T-helper 2 cell treated with Interferon-gamma antibody and Interleukin-4, amounts not matched to agents 5 μg/mL and 100 μg/mL, for 36 hours (primary cell): ENCODE measurements at regions not wholly inside any gene's neighbourhood (a gene's known extent, or its start where the extent isn't known, plus 50 kb on each side); places are given as distances from the start of the nearest gene placed in this dataset.
"Not testable (repeated sequence)": the region's sequence is repeated elsewhere in the genome, so short reads cannot be mapped to it uniquely, and the experiment has no call there.

Source experiments
- DNase-seq: peaks from one replicate; pipeline ENCODE4 v3.0.0; 2021; ENCODE audit warnings: low spot score
- H3K27ac Mint-ChIP-seq: one replicate; pipeline ENCODE4 v1.8.0; 2021; ENCODE audit warnings: mild to moderate bottlenecking, mixed read lengths
- H3K27me3 Mint-ChIP-seq: one replicate; pipeline ENCODE4 v1.8.0; 2021; ENCODE audit warnings: low read depth, mixed read lengths
- H3K36me3 Mint-ChIP-seq: one replicate; pipeline ENCODE4 v1.8.0; 2021; ENCODE audit warnings: low read depth, mixed read lengths
- H3K4me1 Mint-ChIP-seq: one replicate; pipeline ENCODE4 v1.8.0; 2021; ENCODE audit warnings: low read depth, mixed read lengths
- H3K4me3 Mint-ChIP-seq: one replicate; pipeline ENCODE4 v1.8.0; 2022; ENCODE audit warnings: mild to moderate bottlenecking, moderate library complexity, mixed read lengths
- H3K9me3 Mint-ChIP-seq: one replicate; pipeline ENCODE4 v1.8.0; 2021; ENCODE audit warnings: mixed read lengths

DNA sequence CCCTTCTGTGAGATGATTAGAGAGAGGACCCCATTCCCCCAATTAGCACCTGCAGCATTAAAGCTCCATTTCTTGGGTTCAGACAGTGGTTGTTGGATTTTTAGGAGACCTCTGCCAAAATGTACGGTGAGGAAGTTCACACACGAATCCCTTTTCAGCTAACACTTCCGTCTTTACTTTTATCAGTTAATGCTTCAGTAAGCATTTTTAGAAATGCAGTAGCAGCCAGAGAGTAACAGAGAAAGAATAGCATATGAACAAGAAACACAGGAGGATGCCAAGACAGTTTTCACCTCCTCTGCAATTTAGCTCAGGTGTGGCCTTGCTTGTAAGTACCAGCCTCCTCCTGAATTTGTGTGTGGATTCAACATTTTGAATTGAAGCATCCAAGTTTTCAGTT, 312.9 kb downstream of the ISL1 start:
- peaks cover 54% of the 10 kb centered on the region for H3K9me3 Mint-ChIP-seq
- no peak overlapping the region for H3K27ac Mint-ChIP-seq
- H3K36me3 Mint-ChIP-seq = no peaks in the 10 kb centered on the region
- no peak for DNase-seq
- H3K4me1 Mint-ChIP-seq = no peaks in the 10 kb centered on the region
- no peaks in the 10 kb centered on the region for H3K27me3 Mint-ChIP-seq
- no peak overlapping the region for H3K4me3 Mint-ChIP-seq

DNA sequence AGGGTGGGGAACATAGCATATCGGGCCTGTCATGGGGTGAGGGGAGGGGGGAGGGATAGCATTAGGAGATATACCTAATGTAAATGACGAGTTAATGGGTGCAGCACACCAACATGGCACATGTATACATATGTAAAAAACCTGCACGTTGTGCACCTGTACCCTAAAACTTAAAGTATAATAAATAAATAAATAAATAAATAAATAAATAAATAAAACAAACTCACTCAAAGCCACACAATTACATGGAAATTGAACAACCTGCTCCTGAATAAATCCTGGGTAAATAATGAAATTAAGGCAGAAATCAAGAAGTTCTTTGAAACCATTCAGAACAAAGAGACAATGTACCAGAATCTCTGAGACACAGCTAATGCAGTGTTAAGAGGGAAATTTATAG, 318.8 kb downstream of the ISL1 start:
- peaks cover 42% of the 10 kb centered on the region for H3K9me3 Mint-ChIP-seq
- not testable (repeated sequence) for H3K36me3 Mint-ChIP-seq, DNase-seq, H3K27ac Mint-ChIP-seq, H3K27me3 Mint-ChIP-seq, H3K4me1 Mint-ChIP-seq, H3K4me3 Mint-ChIP-seq

DNA sequence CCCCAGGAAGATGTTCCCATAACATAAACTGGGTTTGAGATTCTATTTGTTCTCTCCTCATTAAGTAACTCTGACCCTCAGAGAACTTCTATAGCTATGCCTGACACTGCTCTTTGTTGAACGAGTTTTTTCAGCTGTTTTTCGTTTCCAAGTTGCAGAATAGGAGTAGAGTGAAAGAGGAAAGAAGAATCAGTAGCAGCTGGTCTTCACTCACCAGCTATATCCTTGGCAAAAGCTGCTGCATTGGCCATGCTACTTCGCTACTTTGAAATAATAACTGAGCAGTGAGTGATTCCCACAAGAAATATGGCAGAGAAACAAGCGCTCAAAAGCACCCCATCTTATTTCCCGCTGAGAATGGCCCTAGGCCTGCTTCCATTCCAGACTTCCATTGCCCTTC, 329.0 kb downstream of the ISL1 start:
- DNase-seq = no peak
- Mint-ChIP-seq H3K36me3 (no peaks in the 10 kb centered on the region), H3K4me1 (no peaks in the 10 kb centered on the region), H3K27ac (no peak overlapping the region), H3K27me3 (no peaks in the 10 kb centered on the region), H3K4me3 (no peak overlapping the region), H3K9me3 (peaks cover 27% of the 10 kb centered on the region)

DNA sequence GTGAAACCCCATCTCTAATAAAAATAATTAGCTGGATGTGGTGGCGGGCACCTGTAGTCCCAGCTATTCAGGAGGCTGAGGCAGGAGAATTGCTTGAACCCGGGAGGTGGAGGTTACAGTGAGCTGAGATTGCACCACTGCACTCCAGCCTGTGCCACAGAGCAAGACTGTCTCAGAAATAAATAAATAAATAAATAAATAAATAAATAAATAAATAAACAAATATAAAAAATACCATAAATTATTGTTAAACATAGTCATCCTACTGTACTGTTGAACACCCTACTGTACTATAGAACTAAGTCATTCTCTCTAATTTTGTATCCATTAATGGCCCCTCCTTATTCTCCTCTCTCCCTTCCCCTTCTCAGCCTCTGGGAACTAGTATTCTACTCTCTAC, 332.2 kb downstream of the ISL1 start:
- peaks cover 28% of the 10 kb centered on the region for H3K9me3 Mint-ChIP-seq
- not testable (repeated sequence) for H3K4me1 Mint-ChIP-seq

DNA sequence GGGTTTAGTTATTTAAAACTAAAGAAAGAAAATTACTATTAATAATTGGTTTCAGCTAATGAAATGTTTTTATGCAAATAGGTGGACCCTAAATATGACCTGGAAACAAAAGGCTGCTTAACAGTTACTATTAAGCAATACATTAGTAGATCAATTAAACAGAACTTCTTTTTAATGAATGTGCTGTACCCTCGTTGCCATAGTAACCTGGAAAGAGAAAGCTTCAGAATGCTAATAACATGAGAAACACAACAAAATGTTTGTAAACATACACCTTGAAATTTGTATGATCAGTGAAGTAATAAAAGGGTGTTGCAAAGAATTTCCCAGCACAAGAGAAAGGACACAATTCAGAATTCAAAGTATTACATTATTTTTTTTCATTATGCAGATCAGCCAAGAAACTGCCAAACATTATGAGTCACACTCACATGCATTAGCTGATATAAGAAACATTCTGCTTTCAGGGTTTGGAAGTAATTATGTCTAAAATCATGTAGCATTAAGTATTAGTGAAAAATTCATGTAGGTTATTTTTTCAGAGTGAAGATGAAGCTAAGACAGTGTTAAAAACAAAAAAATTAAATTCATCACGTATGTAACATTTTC, 348.3 kb downstream of the ISL1 start:
- Mint-ChIP-seq H3K27ac (no peak overlapping the region), H3K9me3 (peaks cover 13% of the 10 kb centered on the region), H3K4me3 (no peak overlapping the region), H3K4me1 (no peaks in the 10 kb centered on the region), H3K27me3 (no peaks in the 10 kb centered on the region), H3K36me3 (no peaks in the 10 kb centered on the region)
- no peak for DNase-seq

More for the DNA sequence above, 332.2 kb downstream of the ISL1 start:
- H3K27me3 Mint-ChIP-seq, H3K4me3 Mint-ChIP-seq, H3K27ac Mint-ChIP-seq, DNase-seq, H3K36me3 Mint-ChIP-seq: not testable (repeated sequence)

DNA sequence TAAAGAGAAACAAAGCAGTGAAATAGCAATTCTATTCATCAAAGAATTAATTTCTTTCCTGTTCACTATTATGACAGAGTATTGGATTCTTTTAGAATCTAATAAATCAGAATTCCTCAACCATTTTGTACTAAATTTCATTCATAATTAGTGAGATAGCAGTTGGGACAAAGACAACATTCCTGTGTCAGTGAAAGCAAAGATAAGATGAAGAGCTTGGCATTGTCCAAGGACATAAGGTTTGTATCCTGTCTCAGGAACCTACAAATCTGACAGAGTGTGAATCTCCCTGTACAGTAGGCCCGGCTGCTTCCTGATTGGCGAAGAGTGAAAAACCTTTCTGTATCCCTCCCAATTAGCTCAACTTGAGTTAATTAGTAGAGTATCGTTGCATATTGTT, 349.1 kb downstream of the ISL1 start:
- no peaks in the 10 kb centered on the region for H3K4me1 Mint-ChIP-seq
- H3K27ac Mint-ChIP-seq = no peak overlapping the region
- no peaks in the 10 kb centered on the region for H3K27me3 Mint-ChIP-seq
- H3K36me3 Mint-ChIP-seq = no peaks in the 10 kb centered on the region
- DNase-seq = no peak
- peaks cover 13% of the 10 kb centered on the region for H3K9me3 Mint-ChIP-seq
- no peak overlapping the region for H3K4me3 Mint-ChIP-seq

DNA sequence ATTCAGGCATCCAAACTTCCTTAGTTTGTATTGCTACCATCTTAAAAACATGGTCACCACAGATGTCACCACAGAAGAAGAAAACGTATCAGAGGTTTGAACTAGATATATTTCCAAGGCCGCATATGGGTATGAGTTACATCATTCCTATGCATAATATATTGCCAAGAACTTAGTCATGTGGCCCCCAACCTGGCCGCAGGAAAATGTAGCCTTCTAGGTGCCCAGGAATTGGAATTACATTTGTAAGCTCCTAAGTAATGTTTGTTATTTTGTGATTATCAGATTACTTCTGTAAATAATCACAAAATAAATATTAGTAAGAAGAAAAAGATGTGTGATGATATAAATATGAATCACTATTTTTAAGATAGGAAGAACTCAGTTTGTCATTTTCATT, 351.4 kb downstream of the ISL1 start:
- peaks cover 16% of the 10 kb centered on the region for H3K9me3 Mint-ChIP-seq

DNA sequence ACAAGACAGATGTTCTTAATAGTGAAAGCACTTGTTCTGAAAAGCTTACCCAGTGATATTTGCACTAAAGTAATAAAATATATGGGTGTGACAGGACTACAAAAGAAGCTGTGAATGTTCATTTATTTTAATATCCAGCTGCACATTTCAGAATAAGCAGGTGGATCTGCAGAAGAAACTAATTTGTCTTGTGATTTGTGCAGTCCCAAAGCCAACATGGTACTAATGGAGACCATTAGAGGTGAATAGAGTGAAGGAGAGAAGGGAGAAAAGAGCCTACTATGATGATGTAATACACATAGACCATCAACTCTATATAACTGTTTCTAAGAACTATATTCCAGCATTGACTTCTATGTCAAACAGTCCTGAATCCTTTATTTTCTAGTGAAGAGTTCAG, 362.8 kb downstream of the ISL1 start:
- no peak overlapping the region for H3K27ac Mint-ChIP-seq
- H3K27me3 Mint-ChIP-seq = no peaks in the 10 kb centered on the region
- no peaks in the 10 kb centered on the region for H3K4me1 Mint-ChIP-seq
- H3K4me3 Mint-ChIP-seq = no peak overlapping the region
- peaks cover 41% of the 10 kb centered on the region for H3K9me3 Mint-ChIP-seq
- DNase-seq = no peak
- H3K36me3 Mint-ChIP-seq = no peaks in the 10 kb centered on the region

More for the DNA sequence above, 351.4 kb downstream of the ISL1 start:
- no peak overlapping the region for H3K27ac Mint-ChIP-seq
- H3K4me3 Mint-ChIP-seq = no peak overlapping the region
- no peaks in the 10 kb centered on the region for H3K4me1 Mint-ChIP-seq
- DNase-seq = no peak
- H3K27me3 Mint-ChIP-seq = no peaks in the 10 kb centered on the region
- H3K36me3 Mint-ChIP-seq = no peaks in the 10 kb centered on the region

DNA sequence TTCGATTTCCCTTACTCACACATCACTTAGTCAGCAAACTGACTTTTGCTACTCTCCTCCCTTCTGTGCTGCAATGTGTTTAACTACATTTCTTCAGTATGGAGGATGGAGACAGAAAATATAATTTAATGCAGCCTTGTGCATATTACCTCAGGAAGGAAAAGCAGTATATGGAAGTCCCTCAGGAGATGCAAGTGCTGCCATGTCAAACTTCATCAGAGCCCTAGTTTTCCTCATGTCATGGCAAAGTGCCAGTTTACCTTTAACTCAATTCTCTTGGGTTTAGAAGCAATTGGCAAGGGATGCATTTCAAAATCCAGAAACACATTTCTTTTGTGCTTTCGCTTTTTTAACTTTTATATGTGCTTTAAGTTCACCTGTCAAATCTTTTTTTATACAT, 365.4 kb downstream of the ISL1 start:
- H3K4me1 Mint-ChIP-seq = no peaks in the 10 kb centered on the region
- H3K27ac Mint-ChIP-seq = no peak overlapping the region
- no peaks in the 10 kb centered on the region for H3K27me3 Mint-ChIP-seq

More for the DNA sequence above, 365.4 kb downstream of the ISL1 start:
- DNase-seq = no peak
- no peak overlapping the region for H3K4me3 Mint-ChIP-seq
- H3K9me3 Mint-ChIP-seq = peaks cover 39% of the 10 kb centered on the region
- no peaks in the 10 kb centered on the region for H3K36me3 Mint-ChIP-seq
